GM18505 (cell line): ENCODE measurements at regions not wholly inside any gene's neighbourhood (a gene's known extent, or its start where the extent isn't known, plus 50 kb on each side); places are given as distances from the start of the nearest gene placed in this dataset.

Experiments
- ATAC-seq: cut with Tn5 transposase; IDR thresholded peaks from one replicate; pipeline ENCODE4 v1.9.1; 2021; ENCODE audit not compliant: unreplicated experiment
- POLR2A ChIP-seq: IDR thresholded peaks from 4 replicates; pipeline ENCODE4 v1.6.1; 2011; ENCODE audit warnings: borderline replicate concordance; ENCODE audit not compliant: insufficient read depth, insufficient read length; ENCODE audit errors: extremely low read depth

DNA sequence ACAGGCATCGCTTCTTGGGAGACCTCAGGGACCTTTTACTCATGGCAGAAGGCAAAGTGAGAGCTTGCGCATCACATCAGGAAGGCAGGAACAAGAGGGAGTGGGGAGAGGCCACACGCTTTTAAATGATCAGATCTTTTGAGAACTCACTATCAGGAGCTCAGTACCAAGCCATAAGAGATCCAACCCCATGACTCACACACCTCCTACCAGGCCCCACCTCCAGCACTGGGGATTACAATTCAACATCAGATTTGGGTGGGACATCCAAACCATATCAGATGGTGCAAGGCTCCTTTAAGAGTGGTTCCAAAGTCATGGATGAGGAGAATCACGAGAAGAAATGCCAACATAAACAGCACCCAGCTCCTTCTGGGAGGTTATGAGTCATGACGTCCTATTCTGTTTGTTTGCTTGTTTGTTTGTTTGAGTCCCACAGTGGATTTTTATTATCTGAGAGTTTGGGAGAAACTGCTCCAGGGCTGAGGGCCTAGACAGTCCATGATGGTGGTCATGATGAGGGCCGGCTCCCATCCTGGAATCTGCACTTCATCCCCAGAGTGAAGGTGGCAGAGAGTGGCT lies 453.5 kb downstream of the GADD45G start:
- no peak for TF ChIP-seq POLR2A
- no peak for ATAC-seq

DNA sequence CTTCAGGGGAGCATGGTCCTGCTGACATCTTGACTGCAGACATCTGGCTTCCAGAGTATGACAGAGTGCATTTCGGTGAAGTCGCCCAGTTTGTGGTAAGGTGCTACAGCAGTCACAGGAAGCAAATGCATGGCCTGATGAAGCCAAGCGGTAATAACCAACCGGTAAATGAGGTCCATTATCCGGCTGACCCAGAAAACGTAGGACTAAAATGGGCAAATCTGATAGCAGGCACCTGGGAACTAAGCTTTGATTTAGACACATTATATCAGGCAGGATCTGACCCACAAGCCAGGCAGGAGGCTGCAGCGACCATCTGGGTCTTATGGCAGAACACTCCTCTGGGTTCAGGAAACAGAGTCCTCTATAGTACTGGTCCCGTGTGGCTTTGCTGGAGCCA lies 454.6 kb downstream of the GADD45G start:
- TF ChIP-seq POLR2A: no peak
- ATAC-seq: no peak

GRCh38 chr9:90060256-90060655 lies 455.4 kb downstream of the GADD45G start:
- no peak for ATAC-seq

DNA sequence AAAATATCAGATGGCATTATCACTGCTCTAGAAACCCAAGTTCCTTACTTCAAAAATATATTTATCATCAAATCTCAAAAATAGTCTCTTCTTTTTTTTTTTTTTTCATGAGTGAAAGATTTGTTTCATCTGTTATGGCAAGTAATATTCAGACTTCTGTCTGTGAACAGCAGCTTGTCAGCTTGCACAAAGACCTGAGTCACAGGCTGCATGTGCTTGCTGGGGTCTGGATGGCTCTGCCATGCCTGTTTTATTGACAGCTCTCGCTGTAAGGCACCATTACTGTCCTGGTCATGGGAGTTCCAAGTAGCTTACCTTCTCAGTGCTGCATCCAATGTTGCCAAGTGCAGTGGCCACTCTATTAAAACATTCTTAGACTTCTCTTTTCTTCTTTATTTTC lies 456.4 kb downstream of the GADD45G start:
- ATAC-seq: no peak
- TF ChIP-seq POLR2A: no peak

More at GRCh38 chr9:90060256-90060655, 455.4 kb downstream of the GADD45G start:
- TF ChIP-seq POLR2A: no peak

DNA sequence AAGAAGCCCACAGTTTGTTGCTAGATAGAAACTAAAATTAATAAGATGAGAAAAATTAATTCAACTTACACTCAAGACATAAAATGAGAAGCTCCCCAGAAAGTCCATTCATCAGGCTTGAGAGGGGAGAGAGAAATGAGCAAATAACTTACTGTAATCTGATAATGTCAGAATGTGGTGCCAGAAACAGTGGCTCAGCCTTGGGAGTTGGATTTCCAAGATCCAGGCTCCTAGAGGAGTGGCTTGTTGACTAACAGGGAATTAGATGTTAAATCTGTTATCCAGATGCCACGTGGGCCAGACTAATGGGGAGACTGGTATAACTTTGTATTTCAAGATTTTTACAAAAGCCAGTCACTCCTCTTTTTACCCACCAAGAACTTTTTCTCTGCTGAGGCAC lies 458.2 kb downstream of the GADD45G start:
- ATAC-seq: no peak
- TF ChIP-seq POLR2A: no peak

GRCh38 chr9:90064248-90064647 lies 459.4 kb downstream of the GADD45G start:
- no peak for TF ChIP-seq POLR2A

DNA sequence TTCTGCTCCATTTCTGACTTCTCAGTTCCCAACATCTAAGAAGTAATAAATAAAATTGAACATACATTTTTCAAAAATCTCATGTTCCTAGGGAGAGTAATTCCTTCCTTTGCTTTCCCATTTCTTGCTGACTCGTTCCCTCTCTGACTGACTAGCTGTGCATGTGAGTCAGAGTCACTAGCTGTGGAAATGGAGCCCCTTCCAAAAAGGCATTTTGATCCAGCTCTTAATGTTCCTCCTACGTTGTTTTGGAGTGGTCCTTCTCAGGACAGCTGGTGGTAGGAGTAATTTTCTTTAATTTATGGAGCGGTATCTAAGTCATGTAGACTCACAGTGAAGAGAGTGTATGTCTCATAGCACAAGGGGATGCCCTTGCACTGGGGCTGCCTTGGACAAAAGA lies 460.2 kb downstream of the GADD45G start:
- ATAC-seq: no peak
- no peak for TF ChIP-seq POLR2A

More at GRCh38 chr9:90064248-90064647, 459.4 kb downstream of the GADD45G start:
- no peak for ATAC-seq

DNA sequence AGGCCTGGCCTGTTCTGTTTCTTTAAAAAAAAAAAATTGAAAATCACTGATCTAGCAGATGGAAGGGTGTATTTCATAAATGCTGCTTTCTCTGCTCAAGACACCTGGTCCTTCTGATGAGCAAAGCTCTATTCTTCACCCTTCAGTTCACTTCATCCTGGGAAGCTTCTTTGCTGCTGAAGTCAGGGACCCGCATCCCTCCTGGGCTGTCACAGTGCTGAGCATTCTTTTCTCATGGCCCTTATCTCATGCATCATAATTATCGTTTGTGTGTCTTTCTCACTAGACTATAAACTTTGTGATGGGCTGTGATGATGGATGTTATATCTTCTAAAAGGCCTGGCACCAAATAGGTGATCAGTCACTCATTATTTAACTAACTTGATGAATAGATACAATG lies 461.0 kb downstream of the GADD45G start:
- ATAC-seq: no peak
- no peak for TF ChIP-seq POLR2A

- ATAC-seq: no peak
- no peak for TF ChIP-seq POLR2A
These were observed 464.3 kb downstream of the GADD45G start for GRCh38 chr9:90069085-90069484.

GRCh38 chr9:90070056-90070455 lies 465.2 kb downstream of the GADD45G start:
- ATAC-seq: no peak
- no peak for TF ChIP-seq POLR2A

GRCh38 chr9:90070469-90070868 lies 465.7 kb downstream of the GADD45G start:
- ATAC-seq: no peak

DNA sequence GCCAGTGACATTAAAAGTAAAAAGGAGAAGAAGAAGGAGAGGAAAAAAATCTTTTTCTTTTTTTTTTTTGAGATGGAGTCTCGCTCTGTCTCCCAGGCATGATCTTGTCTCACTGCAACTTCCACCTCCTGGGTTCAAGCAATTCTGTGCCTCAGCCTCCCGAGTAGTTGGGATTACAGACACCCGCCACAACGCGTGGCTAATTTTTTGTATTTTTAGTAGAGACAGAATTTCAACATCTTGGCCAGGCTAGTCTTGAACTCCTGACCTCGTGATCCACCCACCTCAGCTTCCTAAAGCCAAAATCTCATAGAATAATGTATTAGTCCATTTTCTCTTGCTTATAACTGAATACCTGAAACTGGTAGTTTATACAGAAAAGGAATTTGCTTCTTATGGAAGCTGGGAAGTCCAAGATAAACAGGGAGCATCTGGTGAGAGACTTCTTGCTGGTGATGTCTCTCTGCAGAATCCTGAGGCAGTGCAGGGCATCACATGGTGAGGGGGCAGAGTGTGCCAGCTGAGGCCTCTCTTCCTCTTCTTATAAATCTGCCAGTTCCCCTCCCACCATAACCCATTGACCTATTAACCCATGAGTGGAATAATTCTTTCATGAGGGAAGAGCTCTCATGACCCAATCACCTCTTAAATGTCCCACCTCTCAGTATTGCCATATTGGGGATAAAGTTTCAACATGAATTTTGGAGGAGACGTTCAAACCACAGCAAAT lies 466.3 kb downstream of the GADD45G start:
- no peak for TF ChIP-seq POLR2A
- ATAC-seq: no peak

More at GRCh38 chr9:90070469-90070868, 465.7 kb downstream of the GADD45G start:
- no peak for TF ChIP-seq POLR2A

DNA sequence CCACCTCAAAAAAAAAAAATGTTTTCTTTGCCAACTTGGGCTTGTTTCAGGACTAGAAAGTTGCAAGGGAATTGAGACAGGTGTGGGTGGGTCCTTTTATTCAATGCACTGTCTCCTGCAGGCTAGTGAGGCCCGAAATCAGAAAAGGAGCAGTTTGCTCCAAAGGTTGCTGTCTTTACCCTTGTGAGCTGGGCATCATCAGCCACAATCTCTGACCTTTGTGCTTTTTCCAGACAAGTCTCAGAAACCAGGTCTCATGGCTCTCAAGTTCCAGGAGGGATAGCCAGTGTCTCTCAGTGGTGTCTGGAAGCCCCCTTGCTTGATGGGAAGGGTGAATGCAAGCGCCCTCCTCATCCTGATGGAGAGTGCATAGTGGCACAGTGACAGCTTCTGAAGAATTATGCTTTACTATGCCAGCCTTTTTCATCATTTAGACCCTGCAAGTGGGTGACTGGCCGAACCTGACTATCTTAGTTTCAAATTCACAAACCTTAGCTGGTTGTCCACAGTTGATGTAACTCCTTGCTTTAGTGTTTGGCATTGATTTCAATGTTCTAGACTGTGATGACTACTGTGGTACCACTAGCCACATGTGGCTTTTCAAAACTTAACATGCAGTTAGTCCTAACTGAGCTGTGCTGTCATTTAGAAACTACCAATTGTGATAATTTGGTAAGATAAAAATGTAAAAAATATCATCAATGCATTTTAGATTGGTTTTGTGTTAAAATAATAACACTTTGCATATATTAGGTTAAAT lies 468.6 kb downstream of the GADD45G start:
- no peak for ATAC-seq

More for the DNA sequence above, 468.6 kb downstream of the GADD45G start:
- TF ChIP-seq POLR2A: no peak
